ENCODE measurements at regions not wholly inside any gene's neighbourhood (a gene's known extent, or its start where the extent isn't known, plus 50 kb on each side); places are given as distances from the start of the nearest gene placed in this dataset.

- CTCF ChIA-PET = no interaction called here
- no peak overlapping the region for H3K4me3 ChIP-seq
- no peak overlapping the region for H3K27ac ChIP-seq
- no peaks in the 10 kb centered on the region for H3K9me3 ChIP-seq
- H3K4me2 ChIP-seq = no peak overlapping the region
- no peaks in the 10 kb centered on the region for H3K4me1 ChIP-seq
- FAIRE-seq (no peak), DNase-seq (ENCODE audit: low read depth in 1 of 2, low spot score in 1 of 2) (no peak), ATAC-seq (no peak)
- POLR2A ChIA-PET = no interaction called here
- WGBS (ENCODE audit: missing lambda C conversion rate) = 10% methylated on average over 1 of the region's 1 CpG
- no peak for TF ChIP-seq TFCP2L1 (CRISPR knock-in tag; IDR thresholded peaks at IDR 0.05)
- no peak for TF ChIP-seq USF2 (IDR thresholded peaks at IDR 0.05)
- no peak for TF ChIP-seq FOXS1 (CRISPR knock-in tag; IDR thresholded peaks at IDR 0.05)
- TF ChIP-seq EHF (CRISPR knock-in tag; IDR thresholded peaks at IDR 0.05) = no peak
- no peak for TF ChIP-seq HES2 (IDR thresholded peaks at IDR 0.05)
- TF ChIP-seq RNF2 (IDR thresholded peaks at IDR 0.05; ENCODE audit: borderline replicate concordance, low read depth) = no peak
- TF ChIP-seq MAFK (IDR thresholded peaks at IDR 0.05; ENCODE audit: partially characterized antibody) = no peak
- no peak for TF ChIP-seq ZFP36 (IDR thresholded peaks at IDR 0.05; ENCODE audit: borderline replicate concordance, partially characterized antibody)
- no peak for TF ChIP-seq HEYL (CRISPR knock-in tag; IDR thresholded peaks at IDR 0.05)
- TF ChIP-seq NFE2L2 (conservative IDR thresholded peaks at IDR 0.05; ENCODE audit: low read length) = no peak
- TF ChIP-seq ZNF302 (CRISPR knock-in tag; IDR thresholded peaks at IDR 0.05) = no peak
- no peak for TF ChIP-seq FOSB (CRISPR knock-in tag; IDR thresholded peaks at IDR 0.05)
- no peak for TF ChIP-seq CHD2 (IDR thresholded peaks at IDR 0.05; ENCODE audit: low read length, partially characterized antibody)
- no peak for TF ChIP-seq CTCF (IDR thresholded peaks at IDR 0.05)
- no peak for TF ChIP-seq BHLHE40 (IDR thresholded peaks at IDR 0.05; ENCODE audit: low read depth, low read length)
- no peak for TF ChIP-seq NR3C1 (IDR thresholded peaks at IDR 0.05)
- no peak for TF ChIP-seq RFX5 (IDR thresholded peaks at IDR 0.05)
- no peak for TF ChIP-seq POLR2AphosphoS2 (conservative IDR thresholded peaks at IDR 0.05; ENCODE audit: low read length)
- TF ChIP-seq ZSCAN20 (CRISPR knock-in tag; IDR thresholded peaks at IDR 0.05) = no peak
Measured at GRCh38 chr5:117457656-117458055, 883.0 kb upstream of the SEMA6A start.

GRCh38 chr5:117456866-117457470 lies 882.3 kb upstream of the SEMA6A start:
- ATAC-seq (no peak), FAIRE-seq (no peak), DNase-seq (ENCODE audit: low read depth in 1 of 2, low spot score in 1 of 2) (no peak)
- Histone ChIP-seq H3K4me3 (no peak overlapping the region), H3K4me1 (no peaks in the 10 kb centered on the region), H3K27ac (no peak overlapping the region), H3K4me2 (no peak overlapping the region), H3K9me3 (no peaks in the 10 kb centered on the region)
- TF ChIP-seq KDM5A (IDR thresholded peaks at IDR 0.05) (no peak), ESRRA (IDR thresholded peaks at IDR 0.05; ENCODE audit: borderline replicate concordance, low read length) (no peak), NFE2L2 (conservative IDR thresholded peaks at IDR 0.05; ENCODE audit: low read length) (no peak)
- ChIA-PET POLR2A (no interaction called here), CTCF (no interaction called here)
- 3% methylated on average over 4 of the region's 4 CpGs for WGBS (ENCODE audit: missing lambda C conversion rate)
